ENCODE measurements at regions not wholly inside any gene's neighbourhood (a gene's known extent, or its start where the extent isn't known, plus 50 kb on each side); places are given as distances from the start of the nearest gene placed in this dataset.

DNA sequence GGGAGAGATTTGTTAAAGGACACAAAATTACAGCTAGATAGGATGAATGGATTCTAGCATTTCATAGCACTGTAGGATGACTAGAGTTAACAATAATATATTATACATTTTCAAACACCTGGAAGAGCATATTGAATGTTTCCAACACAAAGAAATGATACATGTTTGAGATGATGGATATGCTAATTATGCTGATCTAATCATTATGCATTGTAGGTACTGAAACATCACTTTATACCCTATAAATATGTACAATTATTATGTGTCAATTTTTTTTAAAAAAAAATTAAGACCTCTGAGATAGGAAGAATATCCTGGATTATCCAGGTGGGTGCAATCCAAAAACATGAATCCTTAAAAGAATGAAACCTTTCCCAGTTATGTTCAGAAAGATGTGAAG lies 100.3 kb upstream of the CPNE8 start:
- Histone ChIP-seq H3K4me3 (no peak overlapping the region), H3K9me3 (no peaks in the 10 kb centered on the region), H3K36me3 (ENCODE audit: low read depth, missing control alignments) (no peaks in the 10 kb centered on the region), H3K4me1 (no peaks in the 10 kb centered on the region), H3K27me3 (no peaks in the 10 kb centered on the region), H3K27ac (no peak overlapping the region)
- no peak for DNase-seq
- TF ChIP-seq, protein P1, sequence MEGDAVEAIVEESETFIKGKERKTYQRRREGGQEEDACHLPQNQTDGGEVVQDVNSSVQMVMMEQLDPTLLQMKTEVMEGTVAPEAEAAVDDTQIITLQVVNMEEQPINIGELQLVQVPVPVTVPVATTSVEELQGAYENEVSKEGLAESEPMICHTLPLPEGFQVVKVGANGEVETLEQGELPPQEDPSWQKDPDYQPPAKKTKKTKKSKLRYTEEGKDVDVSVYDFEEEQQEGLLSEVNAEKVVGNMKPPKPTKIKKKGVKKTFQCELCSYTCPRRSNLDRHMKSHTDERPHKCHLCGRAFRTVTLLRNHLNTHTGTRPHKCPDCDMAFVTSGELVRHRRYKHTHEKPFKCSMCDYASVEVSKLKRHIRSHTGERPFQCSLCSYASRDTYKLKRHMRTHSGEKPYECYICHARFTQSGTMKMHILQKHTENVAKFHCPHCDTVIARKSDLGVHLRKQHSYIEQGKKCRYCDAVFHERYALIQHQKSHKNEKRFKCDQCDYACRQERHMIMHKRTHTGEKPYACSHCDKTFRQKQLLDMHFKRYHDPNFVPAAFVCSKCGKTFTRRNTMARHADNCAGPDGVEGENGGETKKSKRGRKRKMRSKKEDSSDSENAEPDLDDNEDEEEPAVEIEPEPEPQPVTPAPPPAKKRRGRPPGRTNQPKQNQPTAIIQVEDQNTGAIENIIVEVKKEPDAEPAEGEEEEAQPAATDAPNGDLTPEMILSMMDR (IDR thresholded peaks at IDR 0.05) = no peak
- TF ChIP-seq POLR2A (IDR thresholded peaks at IDR 0.05) = no peak
- intact Hi-C loops (cut with DNase I; ENCODE audit: low total_unique reads) = no loop called here

DNA sequence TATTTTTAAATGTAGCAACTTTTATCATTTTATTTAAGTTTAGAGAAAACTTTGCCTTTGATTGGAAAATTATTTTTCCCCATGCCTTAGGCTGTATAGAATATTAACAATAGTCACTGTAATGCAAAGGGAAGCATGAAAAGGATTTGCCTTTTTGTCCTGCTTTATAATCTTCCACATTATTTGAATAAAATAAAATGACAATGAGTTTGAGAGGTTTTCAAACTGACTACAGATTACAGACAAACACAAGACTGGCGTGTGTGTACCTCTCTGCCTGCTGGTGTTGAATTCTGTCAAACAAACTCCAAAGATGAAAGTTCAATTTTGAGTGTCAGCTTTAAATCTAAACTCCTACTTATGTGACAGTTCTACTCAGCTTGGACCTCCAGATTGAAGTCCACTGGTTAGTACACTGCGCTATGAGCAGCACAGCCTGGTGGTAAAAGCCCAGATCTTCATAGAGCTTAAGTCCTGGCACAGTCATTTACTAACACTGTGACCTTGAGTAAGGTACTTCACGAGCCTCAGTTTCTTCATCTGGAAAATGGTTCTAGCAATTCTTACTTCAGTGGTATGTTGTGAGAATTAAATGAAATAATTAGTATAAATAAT lies 98.3 kb upstream of the CPNE8 start:
- TF ChIP-seq POLR2A (IDR thresholded peaks at IDR 0.05) = no peak
- TF ChIP-seq, protein P1 (IDR thresholded peaks at IDR 0.05) = no peak
- DNase-seq = no peak
- no peaks in the 10 kb centered on the region for H3K36me3 ChIP-seq (ENCODE audit: low read depth, missing control alignments)
- no peaks in the 10 kb centered on the region for H3K27me3 ChIP-seq
- no peaks in the 10 kb centered on the region for H3K4me1 ChIP-seq
- H3K9me3 ChIP-seq = no peaks in the 10 kb centered on the region
- no peak overlapping the region for H3K27ac ChIP-seq
- intact Hi-C loops (cut with DNase I; ENCODE audit: low total_unique reads) = no loop called here
- no peak overlapping the region for H3K4me3 ChIP-seq
- WGBS, 2 donors = 83 to 85% methylated on average over 3 of the region's 3 CpGs

DNA sequence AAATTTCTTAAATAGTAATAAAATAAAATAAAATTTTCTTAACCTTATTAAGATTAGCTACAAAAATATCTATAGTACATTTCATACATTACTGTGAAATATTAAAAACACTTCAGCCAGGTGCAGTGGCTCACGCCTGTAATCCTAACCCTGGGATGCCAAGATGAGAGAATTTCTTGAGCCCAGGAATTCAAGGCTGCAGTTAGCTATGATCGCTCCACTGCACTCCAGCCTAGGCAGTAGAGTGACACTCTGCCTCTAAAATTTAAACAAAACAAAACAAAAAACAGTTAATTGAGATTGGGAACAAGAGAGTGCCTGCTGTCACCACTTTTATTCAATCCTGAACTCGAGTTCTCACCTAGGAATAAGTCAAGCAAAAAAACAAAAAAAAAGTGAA lies 95.0 kb upstream of the CPNE8 start:
- DNase-seq = no peak

DNA sequence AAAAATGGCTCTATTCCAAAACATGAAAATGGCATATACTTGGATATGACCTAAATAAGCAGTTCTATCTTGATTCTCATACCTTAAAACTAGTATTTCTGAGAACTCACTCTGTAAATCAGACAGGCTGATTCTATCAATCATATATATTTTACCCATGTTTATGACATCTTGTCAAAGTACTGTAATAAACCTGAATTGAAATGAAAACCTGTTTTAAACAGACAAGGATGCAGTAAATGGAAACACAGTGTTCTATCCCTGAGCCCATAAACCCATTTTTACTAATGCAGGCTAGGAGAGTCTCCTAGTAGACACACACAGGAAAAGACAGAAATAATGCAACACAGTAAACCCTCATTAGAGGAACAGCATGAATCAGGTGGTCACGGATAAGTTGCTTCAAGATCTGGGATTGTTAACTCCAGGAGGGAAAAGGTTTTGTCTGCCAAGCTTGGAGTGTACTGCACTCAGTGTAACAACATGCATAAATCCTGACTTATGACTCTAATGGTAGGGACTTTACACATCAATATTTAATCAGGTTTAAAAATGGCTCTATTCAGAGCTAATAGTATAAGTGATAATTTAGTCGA lies 93.6 kb upstream of the CPNE8 start:
- WGBS, 2 donors = 57 to 64% methylated on average over 2 of the region's 2 CpGs
- DNase-seq = no peak
- TF ChIP-seq, protein P1 (IDR thresholded peaks at IDR 0.05) = no peak
- TF ChIP-seq POLR2A (IDR thresholded peaks at IDR 0.05) = no peak
- H3K27ac ChIP-seq = no peak overlapping the region
- intact Hi-C loops (cut with DNase I; ENCODE audit: low total_unique reads) = no loop called here
- no peaks in the 10 kb centered on the region for H3K36me3 ChIP-seq (ENCODE audit: low read depth, missing control alignments)
- no peak overlapping the region for H3K4me3 ChIP-seq
- H3K9me3 ChIP-seq = no peaks in the 10 kb centered on the region
- H3K4me1 ChIP-seq = no peaks in the 10 kb centered on the region
- H3K27me3 ChIP-seq = no peaks in the 10 kb centered on the region

More for the DNA sequence above, 95.0 kb upstream of the CPNE8 start:
- Histone ChIP-seq H3K4me3 (no peak overlapping the region), H3K36me3 (ENCODE audit: low read depth, missing control alignments) (no peaks in the 10 kb centered on the region), H3K27me3 (no peaks in the 10 kb centered on the region), H3K9me3 (no peaks in the 10 kb centered on the region), H3K4me1 (no peaks in the 10 kb centered on the region), H3K27ac (no peak overlapping the region)
- WGBS, 2 donors = 83 to 89% methylated on average over 3 of the region's 3 CpGs
- intact Hi-C loops (cut with DNase I; ENCODE audit: low total_unique reads) = no loop called here
- TF ChIP-seq, protein P1 (IDR thresholded peaks at IDR 0.05) = no peak
- no peak for TF ChIP-seq POLR2A (IDR thresholded peaks at IDR 0.05)

DNA sequence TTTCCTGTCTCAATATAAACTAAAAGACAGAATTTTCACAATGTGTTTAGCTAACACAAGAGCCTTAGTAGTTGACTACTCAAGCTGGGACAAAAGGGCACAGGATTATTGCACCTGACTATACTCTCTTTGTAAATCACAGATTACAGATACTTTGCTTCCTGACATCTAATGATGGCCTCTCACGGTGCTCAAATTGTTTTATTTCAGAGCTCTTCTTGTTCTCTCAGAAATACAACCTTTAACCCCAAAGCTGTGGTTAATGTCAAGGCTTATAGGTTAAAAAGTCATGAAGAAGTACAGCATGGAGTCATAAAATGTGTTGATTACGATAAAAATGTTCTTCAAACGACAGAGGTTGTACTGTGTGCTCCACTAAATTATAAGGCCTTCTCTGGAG lies 89.9 kb upstream of the CPNE8 start:
- Histone ChIP-seq H3K27me3 (no peaks in the 10 kb centered on the region), H3K9me3 (no peaks in the 10 kb centered on the region), H3K4me1 (no peaks in the 10 kb centered on the region), H3K27ac (no peak overlapping the region), H3K4me3 (no peak overlapping the region), H3K36me3 (ENCODE audit: low read depth, missing control alignments) (no peaks in the 10 kb centered on the region)
- WGBS, 2 donors = 38 to 42% methylated on average over 3 of the region's 3 CpGs
- no peak for TF ChIP-seq POLR2A (IDR thresholded peaks at IDR 0.05)
- TF ChIP-seq, protein P1 (IDR thresholded peaks at IDR 0.05) = no peak
- intact Hi-C loops (cut with DNase I; ENCODE audit: low total_unique reads) = no loop called here
- DNase-seq = no peak

Data from testis (tissue), 2 donors.